MM.1S (cell line): ENCODE measurements at regions not wholly inside any gene's neighbourhood (a gene's known extent, or its start where the extent isn't known, plus 50 kb on each side); places are given as distances from the start of the nearest gene placed in this dataset.

Experiments
- EZH2 ChIP-seq: fragments of 300-600 bp; sonication (generic); optimal IDR thresholded peaks from 2 replicates; pipeline ENCODE3; 2017; ENCODE audit warnings: low read depth, mild to moderate bottlenecking, antibody characterized with exemption, low read length, mixed read lengths
- EZH2phosphoT487 ChIP-seq: fragments of 300-600 bp; sonication (generic); IDR thresholded peaks from 2 replicates; pipeline ENCODE4 v1.6.1; 2018; ENCODE audit warnings: antibody characterized with exemption, low read length
- TF ChIP-seq, protein P1 (sequence below): fragments of 300-600 bp; sonication (generic); IDR thresholded peaks from 2 replicates; pipeline ENCODE4 v1.5.1; 2016; ENCODE audit warnings: antibody characterized with exemption, low read length, mixed read lengths

DNA sequence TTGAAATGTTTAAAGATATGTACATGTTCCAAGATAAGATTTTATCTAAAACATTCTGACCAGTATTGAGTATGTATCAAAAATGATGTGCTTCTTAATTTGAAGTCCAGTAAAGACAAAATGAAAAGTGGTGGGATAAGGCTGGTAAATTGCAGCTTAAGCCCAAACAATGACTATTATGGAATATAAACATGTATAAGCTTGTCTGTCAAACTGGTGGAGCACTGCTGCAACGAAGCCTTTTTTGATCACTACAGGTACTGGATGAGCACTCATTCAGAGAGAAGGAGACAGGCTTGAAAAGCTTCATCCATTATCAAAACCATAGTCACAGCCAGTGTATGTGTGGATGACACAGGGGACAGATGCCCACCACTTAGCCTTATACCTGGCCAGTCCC lies 138.4 kb downstream of the ATP23 start:
- TF ChIP-seq, protein P1, sequence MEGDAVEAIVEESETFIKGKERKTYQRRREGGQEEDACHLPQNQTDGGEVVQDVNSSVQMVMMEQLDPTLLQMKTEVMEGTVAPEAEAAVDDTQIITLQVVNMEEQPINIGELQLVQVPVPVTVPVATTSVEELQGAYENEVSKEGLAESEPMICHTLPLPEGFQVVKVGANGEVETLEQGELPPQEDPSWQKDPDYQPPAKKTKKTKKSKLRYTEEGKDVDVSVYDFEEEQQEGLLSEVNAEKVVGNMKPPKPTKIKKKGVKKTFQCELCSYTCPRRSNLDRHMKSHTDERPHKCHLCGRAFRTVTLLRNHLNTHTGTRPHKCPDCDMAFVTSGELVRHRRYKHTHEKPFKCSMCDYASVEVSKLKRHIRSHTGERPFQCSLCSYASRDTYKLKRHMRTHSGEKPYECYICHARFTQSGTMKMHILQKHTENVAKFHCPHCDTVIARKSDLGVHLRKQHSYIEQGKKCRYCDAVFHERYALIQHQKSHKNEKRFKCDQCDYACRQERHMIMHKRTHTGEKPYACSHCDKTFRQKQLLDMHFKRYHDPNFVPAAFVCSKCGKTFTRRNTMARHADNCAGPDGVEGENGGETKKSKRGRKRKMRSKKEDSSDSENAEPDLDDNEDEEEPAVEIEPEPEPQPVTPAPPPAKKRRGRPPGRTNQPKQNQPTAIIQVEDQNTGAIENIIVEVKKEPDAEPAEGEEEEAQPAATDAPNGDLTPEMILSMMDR = no peak
- no peak for TF ChIP-seq EZH2
- TF ChIP-seq EZH2phosphoT487 = no peak
